Nephron (organoid): ENCODE measurements at regions not wholly inside any gene's neighbourhood (a gene's known extent, or its start where the extent isn't known, plus 50 kb on each side); places are given as distances from the start of the nearest gene placed in this dataset.
"Not testable (repeated sequence)": the region's sequence is repeated elsewhere in the genome, so short reads cannot be mapped to it uniquely, and the experiment has no call there.

ENCODE experiments used
- H3K27ac Mint-ChIP-seq, 3 experiments: 2 replicates each; pipeline ENCODE4 v1.8.0; 2020; ENCODE audit warnings: mixed read lengths in 3 of 3, mild to moderate bottlenecking in 2 of 3, moderate library complexity in 1 of 3
- H3K27me3 Mint-ChIP-seq: 2 replicates; pipeline ENCODE4 v1.8.0; 2021; ENCODE audit warnings: low read depth, mild to moderate bottlenecking, moderate library complexity, mixed read lengths
- H3K36me3 Mint-ChIP-seq: 2 replicates; pipeline ENCODE4 v1.8.0; 2020; ENCODE audit warnings: low read depth, mixed read lengths
- H3K4me1 Mint-ChIP-seq: 2 replicates; pipeline ENCODE4 v1.8.0; 2020; ENCODE audit warnings: mixed read lengths
- H3K4me3 Mint-ChIP-seq, 3 experiments: 2 replicates each; pipeline ENCODE4 v1.8.0; 2020; ENCODE audit warnings: mild to moderate bottlenecking in 3 of 3, mixed read lengths in 3 of 3, moderate library complexity in 2 of 3
- H3K9me3 Mint-ChIP-seq: 2 replicates; pipeline ENCODE4 v1.8.0; 2020; ENCODE audit warnings: mixed read lengths
- CTCF ChIP-seq, 3 experiments: fragments of 200-600 bp; sonication (generic); IDR thresholded peaks; one replicate each; pipeline ENCODE4 v1.5.0; 2021; ENCODE audit warnings: antibody characterized with exemption in 3 of 3; ENCODE audit not compliant: unreplicated experiment in 3 of 3

GRCh38 chr19:34033880-34034279 is 138.4 kb upstream of the LSM14A start:
- no peak for TF ChIP-seq CTCF (IDR thresholded peaks at IDR 0.05; ENCODE audit: unreplicated experiment in 3 of 3)
- Mint-ChIP-seq H3K4me1 (peaks cover 7% of the 10 kb centered on the region), H3K27me3 (peaks cover 26% of the 10 kb centered on the region), H3K27ac (no peak overlapping the region), H3K36me3 (no peaks in the 10 kb centered on the region), H3K9me3 (no peaks in the 10 kb centered on the region), H3K4me3 (no peak overlapping the region)

- no peak overlapping the region for H3K4me3 Mint-ChIP-seq
- no peak overlapping the region for H3K27ac Mint-ChIP-seq
- H3K36me3 Mint-ChIP-seq = no peaks in the 10 kb centered on the region
- peaks cover 7% of the 10 kb centered on the region for H3K4me1 Mint-ChIP-seq
- H3K27me3 Mint-ChIP-seq = peaks cover 26% of the 10 kb centered on the region
- no peaks in the 10 kb centered on the region for H3K9me3 Mint-ChIP-seq
- TF ChIP-seq CTCF (IDR thresholded peaks at IDR 0.05; ENCODE audit: unreplicated experiment in 3 of 3) = no peak
Observed at GRCh38 chr19:34034318-34034846, 137.9 kb upstream of the LSM14A start.

- H3K27ac Mint-ChIP-seq = no peak overlapping the region
- H3K36me3 Mint-ChIP-seq = no peaks in the 10 kb centered on the region
- no peaks in the 10 kb centered on the region for H3K4me1 Mint-ChIP-seq
- H3K4me3 Mint-ChIP-seq = no peak overlapping the region
- H3K27me3 Mint-ChIP-seq = peaks cover 13% of the 10 kb centered on the region
- peak; percentile 66 to 71 (median 69) for TF ChIP-seq CTCF (IDR thresholded peaks at IDR 0.05; ENCODE audit: unreplicated experiment in 3 of 3)
- H3K9me3 Mint-ChIP-seq = no peaks in the 10 kb centered on the region
Observed at GRCh38 chr19:34041925-34042521, 130.3 kb upstream of the LSM14A start.

GRCh38 chr19:34044021-34044420 is 128.3 kb upstream of the LSM14A start:
- peaks cover 12% of the 10 kb centered on the region for H3K27me3 Mint-ChIP-seq
- TF ChIP-seq CTCF (IDR thresholded peaks at IDR 0.05; ENCODE audit: unreplicated experiment in 3 of 3) = no peak
- H3K4me3 Mint-ChIP-seq = no peak overlapping the region
- H3K27ac Mint-ChIP-seq = no peak overlapping the region
- H3K9me3 Mint-ChIP-seq = no peaks in the 10 kb centered on the region
- no peaks in the 10 kb centered on the region for H3K36me3 Mint-ChIP-seq
- no peaks in the 10 kb centered on the region for H3K4me1 Mint-ChIP-seq

GRCh38 chr19:34049944-34050343 is 122.4 kb upstream of the LSM14A start:
- Mint-ChIP-seq H3K4me1 (no peaks in the 10 kb centered on the region), H3K36me3 (no peaks in the 10 kb centered on the region), H3K9me3 (no peaks in the 10 kb centered on the region), H3K27ac (no peak overlapping the region), H3K4me3 (no peak overlapping the region), H3K27me3 (peaks cover 9% of the 10 kb centered on the region)
- no peak for TF ChIP-seq CTCF (IDR thresholded peaks at IDR 0.05; ENCODE audit: unreplicated experiment in 3 of 3)

GRCh38 chr19:34050430-34050829 is 121.9 kb upstream of the LSM14A start:
- not testable (repeated sequence) for H3K27me3 Mint-ChIP-seq, H3K4me1 Mint-ChIP-seq, H3K4me3 Mint-ChIP-seq, H3K36me3 Mint-ChIP-seq, H3K9me3 Mint-ChIP-seq, H3K27ac Mint-ChIP-seq
